GM12891 (cell line): ENCODE measurements at regions not wholly inside any gene's neighbourhood (a gene's known extent, or its start where the extent isn't known, plus 50 kb on each side); places are given as distances from the start of the nearest gene placed in this dataset.
"Not testable (repeated sequence)": the region's sequence is repeated elsewhere in the genome, so short reads cannot be mapped to it uniquely, and the experiment has no call there.

Experiments
- DNase-seq: peaks from one replicate; pipeline ENCODE4 v3.0.0; 2011; ENCODE audit warnings: low spot score; ENCODE audit not compliant: insufficient read length
- FAIRE-seq: peaks from 2 replicates; lab custom pipeline; 2011; peaks lifted over from hg19 to GRCh38; lab: Jason Lieb, UNC
- PAX5 ChIP-seq: IDR thresholded peaks from 2 replicates; pipeline ENCODE4 v1.6.1; 2011; ENCODE audit warnings: low read length, moderate library complexity, mild to moderate bottlenecking; ENCODE audit not compliant: insufficient read depth, severe bottlenecking
- POLR2A ChIP-seq: IDR thresholded peaks from 2 replicates; pipeline ENCODE4 v1.6.1; 2011; ENCODE audit warnings: low read depth, low read length, control low read depth
- POLR2AphosphoS5 ChIP-seq: IDR thresholded peaks from 2 replicates; pipeline ENCODE4 v1.6.1; 2011; ENCODE audit warnings: low read depth, low read length, control low read depth
- POU2F2 ChIP-seq: IDR thresholded peaks from 2 replicates; pipeline ENCODE4 v1.6.1; 2011; ENCODE audit warnings: low read depth, mild to moderate bottlenecking, control low read depth, low read length, moderate library complexity
- SPI1 ChIP-seq: IDR thresholded peaks from 2 replicates; pipeline ENCODE4 v1.6.1; 2011; ENCODE audit warnings: low read depth, low read length, control low read depth
- TAF1 ChIP-seq: IDR thresholded peaks from 2 replicates; pipeline ENCODE4 v1.6.1; 2011; ENCODE audit warnings: low read depth, low read length, control low read depth

DNA sequence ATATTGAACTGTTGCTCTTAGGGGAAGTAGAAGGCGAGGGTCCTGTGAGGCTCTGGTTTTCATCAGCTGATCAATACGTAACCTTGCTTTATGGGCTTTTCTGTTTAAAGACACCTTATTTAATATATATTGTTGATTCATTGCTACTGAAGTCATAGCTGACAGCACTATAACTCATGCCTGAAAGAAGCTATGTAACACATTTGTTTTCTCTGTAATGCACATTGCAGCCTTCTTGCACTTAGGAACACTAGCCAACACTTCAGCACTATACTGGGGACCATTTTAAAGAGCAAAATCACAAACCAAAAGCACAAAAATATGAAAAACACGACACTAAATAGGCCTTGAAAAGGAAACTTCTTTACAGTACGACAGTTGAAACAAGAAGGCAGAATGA is 135.7 kb downstream of the TTC6 start:
- no peak for FAIRE-seq
- no peak for TF ChIP-seq TAF1
- TF ChIP-seq POLR2AphosphoS5, result no peak
- no peak for TF ChIP-seq PAX5
- DNase-seq, result no peak

DNA sequence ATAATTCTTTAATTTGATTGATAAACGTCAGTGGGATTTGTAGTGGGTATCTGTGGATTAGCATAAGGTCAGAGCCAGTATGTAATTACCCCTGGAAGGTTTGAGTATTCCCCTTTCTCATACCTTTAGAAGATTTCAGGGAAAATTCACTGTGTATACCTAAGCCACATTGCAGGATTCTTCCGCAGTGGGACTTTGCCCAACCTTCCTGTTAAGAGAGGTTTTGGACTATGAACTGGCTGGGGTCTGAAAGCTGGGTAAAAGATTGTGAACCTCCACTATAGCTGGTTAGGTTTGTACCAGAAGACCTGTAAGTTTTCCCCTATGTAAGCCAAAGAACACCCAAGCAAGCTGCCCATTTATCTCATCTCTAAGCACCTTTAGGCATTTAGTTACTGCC is 150.2 kb downstream of the TTC6 start:
- no peak for TF ChIP-seq POLR2AphosphoS5
- TF ChIP-seq PAX5, result no peak
- no peak for TF ChIP-seq SPI1
- no peak for TF ChIP-seq TAF1
- TF ChIP-seq POLR2A, result no peak
- no peak for TF ChIP-seq POU2F2
- no peak for DNase-seq
- FAIRE-seq, result no peak

DNA sequence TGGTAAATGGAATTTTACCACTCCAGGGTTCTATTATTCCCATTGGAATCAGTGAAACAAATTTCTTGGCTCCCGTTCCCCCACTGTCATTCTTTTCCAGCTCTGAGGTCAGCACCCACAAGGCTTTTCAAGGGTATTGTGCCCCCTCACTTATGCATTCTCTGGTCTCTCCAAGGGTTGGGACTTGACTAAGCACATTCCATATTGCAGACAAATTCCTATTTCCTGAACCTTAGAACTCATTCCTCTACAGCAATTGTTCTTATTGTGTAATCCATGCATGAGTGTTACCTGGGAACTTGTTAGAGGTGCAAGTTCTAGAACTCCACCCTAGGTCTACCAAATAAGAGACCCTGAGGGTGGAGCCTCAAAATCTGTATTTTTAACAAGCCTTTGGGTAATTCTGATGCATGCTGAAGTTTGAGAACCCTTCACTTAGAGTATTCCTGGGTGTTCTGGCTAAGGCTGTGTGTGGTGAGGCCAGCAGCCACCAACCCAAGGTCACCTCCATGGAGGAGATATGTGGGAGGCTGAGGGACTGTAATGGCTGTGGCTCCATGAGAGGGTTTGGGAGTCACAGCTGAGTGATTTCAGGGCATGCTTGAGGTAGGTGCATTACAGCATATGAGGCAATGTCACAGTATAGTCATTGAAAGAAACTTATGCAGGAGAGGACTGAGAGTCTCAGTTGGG is 150.9 kb downstream of the TTC6 start:
- TF ChIP-seq POLR2AphosphoS5, result no peak
- TF ChIP-seq TAF1, result no peak
- TF ChIP-seq POU2F2, result no peak
- no peak for TF ChIP-seq POLR2A
- TF ChIP-seq SPI1, result no peak
- no peak for TF ChIP-seq PAX5
- no peak for DNase-seq
- no peak for FAIRE-seq

DNA sequence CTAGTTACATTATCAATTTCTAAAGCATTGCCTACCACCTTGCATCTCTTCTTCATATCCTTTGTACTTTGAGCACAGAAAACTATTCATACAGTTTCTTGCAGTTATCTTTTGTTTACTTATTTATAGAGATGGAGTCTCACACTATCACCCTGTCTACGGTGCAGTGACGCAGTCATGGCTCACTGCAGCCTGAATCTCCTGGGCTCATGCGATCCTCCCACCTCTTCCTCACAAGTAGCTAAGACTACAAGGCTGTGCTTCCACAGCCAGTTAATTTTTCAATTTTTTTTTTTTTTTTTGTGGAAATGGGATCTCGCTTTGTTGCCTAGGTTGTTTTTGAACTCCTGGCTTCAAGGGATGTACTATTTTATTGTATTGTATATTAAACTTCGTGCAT is 158.0 kb downstream of the TTC6 start:
- no peak for FAIRE-seq

DNA sequence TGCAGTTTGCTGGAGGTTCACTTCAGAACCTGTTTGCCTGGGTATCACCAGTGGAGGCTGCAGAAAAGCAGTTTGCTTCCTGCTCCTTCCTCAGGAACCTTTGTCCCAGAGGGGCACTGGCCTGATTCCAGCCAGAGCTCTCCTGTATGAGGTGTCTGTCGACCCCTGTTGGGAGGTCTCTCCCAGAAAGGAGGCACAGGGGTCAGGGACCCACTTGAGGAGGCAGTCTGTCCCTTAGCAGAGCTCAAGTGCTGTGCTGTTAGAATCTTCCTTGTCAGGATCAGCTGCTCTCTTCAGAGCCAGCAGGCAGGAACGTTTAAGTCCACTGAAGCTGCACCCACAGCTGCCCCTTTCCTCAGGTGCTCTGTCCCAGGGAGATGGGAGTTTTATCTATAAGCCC is 164.8 kb downstream of the TTC6 start:
- not testable (repeated sequence) for FAIRE-seq, DNase-seq

More for the DNA sequence above, 158.0 kb downstream of the TTC6 start:
- no peak for DNase-seq
- TF ChIP-seq POU2F2 (no peak), TAF1 (no peak), SPI1 (no peak), PAX5 (no peak), POLR2A (no peak), POLR2AphosphoS5 (no peak)

DNA sequence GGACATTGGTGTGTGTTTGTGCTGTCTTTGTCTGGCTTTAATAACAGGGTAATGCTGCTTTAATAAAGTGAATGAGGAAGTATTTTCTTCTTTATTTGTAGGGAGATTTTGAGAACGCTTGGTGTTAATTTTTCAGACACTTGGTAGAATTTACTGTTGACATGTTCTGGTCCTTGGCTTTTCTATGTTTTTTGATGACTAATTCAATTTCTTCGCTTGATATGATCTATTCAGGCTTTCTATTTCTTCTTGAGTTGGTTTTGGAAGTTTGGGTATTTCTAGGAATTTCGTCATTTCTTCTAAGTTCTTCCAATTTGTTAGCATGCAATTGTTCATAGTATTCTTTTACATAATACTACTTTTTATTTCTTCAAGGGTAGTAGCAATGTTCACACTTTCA is 167.8 kb downstream of the TTC6 start:
- DNase-seq, result no peak
- TF ChIP-seq POU2F2 (no peak), POLR2A (no peak), POLR2AphosphoS5 (no peak), SPI1 (no peak), PAX5 (no peak), TAF1 (no peak)
- FAIRE-seq, result no peak

DNA sequence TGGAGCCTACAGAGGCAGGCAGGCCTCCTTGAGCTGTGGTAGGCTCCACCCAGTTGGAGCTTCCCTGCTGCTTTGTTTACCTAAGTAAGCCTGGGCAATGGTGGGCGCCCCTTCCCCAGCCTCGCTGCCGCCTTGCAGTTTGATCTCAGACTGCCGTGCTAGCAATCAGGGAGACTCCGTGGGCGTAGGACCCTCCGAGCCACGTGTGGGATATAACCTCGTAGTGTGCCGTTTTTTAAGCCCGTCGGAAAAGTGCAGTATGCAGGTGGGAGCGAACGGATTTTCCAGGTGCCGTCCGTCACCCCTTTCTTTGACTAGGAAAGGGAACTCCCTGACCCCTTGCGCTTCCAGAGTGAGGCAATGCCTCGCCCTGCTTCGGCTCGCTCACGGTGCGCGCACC is 176.9 kb downstream of the TTC6 start:
- DNase-seq, FAIRE-seq: not testable (repeated sequence)

DNA sequence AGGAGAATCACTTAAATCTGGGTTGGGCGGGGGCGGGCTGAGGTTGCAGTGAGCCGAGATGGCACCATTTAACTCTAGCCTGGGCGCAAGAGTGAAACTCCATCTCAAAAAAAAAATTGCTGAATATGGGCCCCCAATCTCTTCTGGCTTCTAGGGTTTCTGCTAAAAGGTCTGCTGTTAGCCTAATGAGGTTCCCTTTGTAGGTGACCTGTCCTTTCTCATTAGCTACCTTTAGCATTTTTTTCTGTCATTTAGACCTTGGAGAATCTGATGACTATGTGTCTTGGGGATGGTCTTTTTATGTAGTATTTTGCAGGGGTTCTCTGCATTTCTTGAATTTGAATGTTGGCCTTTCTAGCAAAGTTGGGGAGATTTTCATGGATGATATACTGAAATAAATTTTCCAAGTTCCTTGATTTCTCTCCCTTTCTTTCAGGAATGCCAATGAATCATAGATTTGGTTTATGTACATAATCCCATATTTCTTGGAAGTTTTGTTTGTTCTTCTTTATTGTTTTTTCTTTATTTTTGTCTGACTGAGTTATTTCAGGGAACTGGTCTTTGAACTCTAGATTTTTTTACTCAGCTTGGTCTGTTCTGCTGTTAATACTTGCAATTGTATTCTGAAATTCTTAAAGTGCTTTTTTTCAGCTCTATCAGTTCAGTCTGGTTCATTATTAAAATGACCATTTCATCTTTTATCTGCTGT is 181.5 kb downstream of the TTC6 start:
- DNase-seq (no peak), FAIRE-seq (no peak)
- TF ChIP-seq POLR2A (no peak), POU2F2 (no peak), SPI1 (no peak), POLR2AphosphoS5 (no peak), PAX5 (no peak), TAF1 (no peak)

DNA sequence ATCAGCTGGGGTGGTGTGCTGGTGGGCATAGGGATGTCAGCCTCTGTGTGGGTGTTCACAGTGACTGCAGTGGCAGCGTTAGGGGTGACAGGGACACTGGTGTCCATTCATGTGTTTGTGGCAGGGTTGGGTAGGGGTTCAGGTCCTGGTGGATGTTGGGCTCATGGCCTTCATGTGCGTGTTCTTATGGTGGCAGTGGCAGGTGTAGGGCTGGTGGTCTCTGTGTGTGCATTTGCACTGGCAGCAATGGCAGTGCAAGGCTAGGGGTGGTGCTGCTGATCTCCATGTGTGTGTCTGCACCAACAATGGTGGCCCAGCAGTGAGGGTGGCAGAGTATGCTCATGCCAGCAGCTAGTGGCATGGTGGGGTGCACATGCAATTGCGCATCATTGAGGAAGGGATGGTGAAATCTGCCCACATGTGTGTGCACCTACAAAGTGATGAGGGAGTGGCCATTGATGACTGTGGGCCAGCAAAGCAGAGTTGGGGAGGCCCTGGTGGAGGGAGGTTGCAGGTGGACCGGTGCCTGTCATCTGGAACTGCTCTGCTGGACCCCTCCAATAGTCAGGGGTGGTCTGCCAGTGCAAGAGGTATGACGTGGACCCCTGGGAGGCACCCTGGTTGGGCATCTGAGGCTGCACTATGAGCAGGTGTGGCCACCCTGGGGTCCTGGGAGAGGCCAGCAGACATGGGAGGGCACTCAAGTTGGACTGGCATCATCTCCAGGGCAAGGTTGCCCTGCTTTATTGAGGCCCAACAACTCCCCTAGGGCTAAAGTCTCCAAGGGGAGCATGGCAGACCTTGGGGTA is 182.9 kb downstream of the TTC6 start:
- TF ChIP-seq SPI1 (no peak), POLR2A (no peak), POU2F2 (no peak), PAX5 (no peak), TAF1 (no peak), POLR2AphosphoS5 (no peak)
- no peak for FAIRE-seq
- no peak for DNase-seq

DNA sequence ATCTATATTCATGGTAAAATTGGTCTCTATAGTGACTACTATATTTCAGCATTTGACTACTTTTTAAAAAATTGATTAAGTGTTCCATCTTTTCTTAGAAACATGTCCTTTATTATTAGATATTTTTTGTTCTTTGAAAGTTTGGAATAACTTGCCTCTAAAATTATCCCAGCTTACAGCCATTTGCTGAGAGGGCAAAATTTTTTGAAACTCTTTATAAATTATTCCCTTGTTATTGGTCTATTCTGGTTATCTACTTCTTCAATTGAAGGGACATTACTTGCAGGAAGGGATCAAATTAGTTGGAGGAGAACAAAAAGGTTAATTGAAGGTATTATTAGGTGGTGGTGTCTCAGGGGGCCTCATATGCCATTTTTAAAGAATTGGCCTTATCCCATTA is 184.1 kb downstream of the TTC6 start:
- FAIRE-seq (no peak), DNase-seq (no peak)
- no peak for TF ChIP-seq POLR2A
- no peak for TF ChIP-seq POU2F2
- no peak for TF ChIP-seq POLR2AphosphoS5
- TF ChIP-seq SPI1, result no peak
- TF ChIP-seq TAF1, result no peak

DNA sequence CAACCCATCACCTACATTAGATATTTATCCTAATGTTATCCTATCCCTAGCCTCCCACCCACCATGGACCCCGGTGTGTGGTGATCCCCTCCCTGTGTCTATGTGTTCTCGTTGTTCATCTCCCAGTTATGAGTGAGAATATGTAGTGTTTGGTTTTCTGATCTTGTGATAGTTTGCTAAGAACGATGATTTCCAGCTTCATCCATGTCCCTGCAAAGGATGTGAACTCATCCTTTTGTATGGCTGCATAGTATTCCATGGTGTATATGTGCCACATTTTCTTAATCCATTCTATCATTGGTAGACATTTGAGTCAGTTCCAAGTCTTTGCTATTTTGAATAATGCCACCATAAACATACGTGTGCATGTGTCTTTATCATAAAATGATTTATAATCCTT is 185.3 kb downstream of the TTC6 start:
- not testable (repeated sequence) for DNase-seq, FAIRE-seq

DNA sequence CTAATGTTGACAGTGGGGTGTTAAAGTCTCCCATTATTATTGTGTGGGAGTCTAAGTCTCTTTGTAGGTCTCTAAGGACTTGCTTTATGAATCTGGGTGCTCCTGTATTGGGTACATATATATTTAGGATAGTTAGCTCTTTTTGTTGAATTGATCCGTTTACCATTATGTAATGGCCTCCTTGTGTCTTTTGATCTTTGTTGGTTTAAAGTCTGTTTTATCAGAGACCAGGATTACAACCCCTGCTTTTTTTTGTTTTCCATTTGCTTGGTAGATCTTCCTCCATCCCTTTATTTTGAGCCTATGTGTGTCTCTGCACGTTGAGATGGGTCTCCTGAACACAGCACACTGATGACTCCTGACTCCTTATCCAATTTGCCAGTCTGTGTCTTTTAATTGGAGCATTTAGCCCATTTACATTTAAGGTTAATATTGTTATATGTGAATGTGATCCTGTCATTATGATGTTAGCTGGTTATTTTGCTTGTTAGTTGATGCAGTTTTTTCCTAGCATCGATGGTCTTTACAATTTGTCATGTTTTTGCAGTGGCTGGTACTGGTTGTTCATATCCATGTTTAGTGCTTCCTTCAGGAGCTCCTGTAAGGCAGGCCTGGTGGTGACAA is 188.9 kb downstream of the TTC6 start:
- not testable (repeated sequence) for DNase-seq, FAIRE-seq

DNA sequence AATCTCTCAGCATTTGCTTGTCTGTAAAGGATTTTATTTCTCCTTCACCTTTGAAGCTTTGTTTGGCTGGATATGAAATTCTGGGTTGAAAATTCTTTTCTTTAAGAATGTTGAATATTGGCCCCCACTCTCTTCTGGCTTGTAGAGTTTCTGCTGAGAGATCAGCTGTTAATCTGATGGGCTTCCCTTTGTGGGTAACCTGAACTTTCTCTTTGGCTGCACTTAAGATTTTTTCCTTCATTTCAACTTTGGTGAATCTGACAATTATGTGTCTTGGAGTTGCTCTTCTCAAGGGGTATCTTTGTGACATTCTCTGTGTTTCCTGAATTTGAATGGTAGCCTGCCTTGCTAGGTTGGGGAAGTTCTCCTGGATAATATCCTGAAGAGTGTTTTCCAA is 189.4 kb downstream of the TTC6 start:
- FAIRE-seq, DNase-seq: not testable (repeated sequence)

DNA sequence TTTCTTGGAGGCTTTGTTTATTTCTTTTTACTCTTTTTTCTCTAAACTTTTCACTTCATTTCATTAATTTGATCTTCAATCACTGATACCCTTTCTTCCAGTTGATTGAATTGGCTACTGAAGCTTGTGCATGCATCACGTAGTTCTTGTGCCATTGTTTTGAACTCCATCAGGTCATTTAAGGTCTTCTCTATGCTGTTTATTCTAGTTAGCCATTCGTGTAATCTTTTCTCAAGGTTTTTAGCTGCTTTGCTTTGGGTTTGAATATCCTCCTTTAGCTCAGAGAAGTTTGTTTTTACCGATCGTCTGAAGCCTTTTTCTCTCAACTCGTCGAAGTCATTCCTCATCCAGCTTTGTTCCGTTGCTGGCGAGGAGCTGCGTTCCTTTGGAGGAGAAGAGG is 189.9 kb downstream of the TTC6 start:
- FAIRE-seq, DNase-seq: not testable (repeated sequence)
